HAP-1 (cell line): ENCODE measurements at regions not wholly inside any gene's neighbourhood (a gene's known extent, or its start where the extent isn't known, plus 50 kb on each side); places are given as distances from the start of the nearest gene placed in this dataset.

ENCODE experiments used
- DNase-seq, 2 experiments: peaks; one replicate each; pipeline ENCODE4 v3.0.0-alpha.2; 2016 to 2020; ENCODE audit warnings: low spot score in 2 of 2
- H3K27me3 ChIP-seq: fragments of 250-450 bp; sonication (Bioruptor Pico); 2 replicates; pipeline ENCODE4 v1.5.1; 2020; ENCODE audit warnings: low read depth, mild to moderate bottlenecking, moderate library complexity
- H3K36me3 ChIP-seq: fragments of 250-450 bp; sonication (Bioruptor Pico); replicated peaks from 2 replicates; pipeline ENCODE4 v1.5.1; 2020; ENCODE audit warnings: mild to moderate bottlenecking
- H3K4me1 ChIP-seq: fragments of 250-450 bp; sonication (Bioruptor Pico); 2 replicates; pipeline ENCODE4 v1.5.1; 2020; ENCODE audit warnings: mild to moderate bottlenecking
- H3K4me3 ChIP-seq: fragments of 250-450 bp; sonication (Bioruptor Pico); 2 replicates; pipeline ENCODE4 v1.5.1; 2020; ENCODE audit warnings: mild to moderate bottlenecking, moderate library complexity
- H3K9me3 ChIP-seq: fragments of 250-450 bp; sonication (Bioruptor Pico); 2 replicates; pipeline ENCODE4 v1.5.1; 2020; ENCODE audit warnings: mild to moderate bottlenecking, moderate library complexity
- in situ Hi-C: fragments of 300-500 bp; cut with MboI; formaldehyde crosslinking; loops from 3 replicates; pipeline ENCODE4 v1.14.3; 2020; ENCODE audit warnings: low sequenced_read_pairs, inconsistent platforms, mixed read lengths

- in situ Hi-C loops, result no loop called here
- DNase-seq, result no peak
These were observed 153.2 kb upstream of the NR2F2 start for GRCh38 chr15:96177279-96177678.

GRCh38 chr15:96180087-96180748 is 150.3 kb upstream of the NR2F2 start:
- no peaks in the 10 kb centered on the region for H3K36me3 ChIP-seq
- peaks cover 10% of the 10 kb centered on the region for H3K4me1 ChIP-seq
- H3K4me3 ChIP-seq, result no peak overlapping the region
- DNase-seq, result no peak
- no peaks in the 10 kb centered on the region for H3K27me3 ChIP-seq
- in situ Hi-C loops, result no loop called here
- H3K9me3 ChIP-seq, result no peaks in the 10 kb centered on the region

More at GRCh38 chr15:96177279-96177678, 153.2 kb upstream of the NR2F2 start:
- H3K9me3 ChIP-seq, result no peaks in the 10 kb centered on the region
- H3K36me3 ChIP-seq, result no peaks in the 10 kb centered on the region
- no peak overlapping the region for H3K4me3 ChIP-seq
- H3K27me3 ChIP-seq, result no peaks in the 10 kb centered on the region
- H3K4me1 ChIP-seq, result no peaks in the 10 kb centered on the region

DNA sequence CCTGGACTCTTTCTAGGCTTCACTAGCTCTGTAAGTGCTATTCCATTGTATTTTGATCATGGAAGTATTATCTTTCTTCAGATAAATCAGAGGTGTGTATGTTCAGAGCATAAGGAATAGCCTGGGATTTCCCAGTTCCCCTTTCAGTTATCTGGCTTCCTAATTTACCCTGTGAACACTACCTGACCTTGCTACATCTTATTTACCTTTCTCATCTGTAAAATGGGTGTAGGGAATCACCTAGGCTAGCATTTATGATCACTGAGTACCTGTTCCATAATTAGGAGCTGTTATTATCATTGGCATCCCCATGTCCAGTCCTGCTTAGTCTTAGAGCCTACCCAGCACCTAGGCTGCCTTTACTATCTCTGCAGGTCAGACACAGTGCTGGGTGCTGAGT is 149.3 kb upstream of the NR2F2 start:
- no peaks in the 10 kb centered on the region for H3K27me3 ChIP-seq
- H3K9me3 ChIP-seq, result no peaks in the 10 kb centered on the region
- in situ Hi-C loops, result no loop called here
- DNase-seq, result no peak
- H3K36me3 ChIP-seq, result no peaks in the 10 kb centered on the region
- H3K4me1 ChIP-seq, result peaks cover 10% of the 10 kb centered on the region
- no peak overlapping the region for H3K4me3 ChIP-seq

DNA sequence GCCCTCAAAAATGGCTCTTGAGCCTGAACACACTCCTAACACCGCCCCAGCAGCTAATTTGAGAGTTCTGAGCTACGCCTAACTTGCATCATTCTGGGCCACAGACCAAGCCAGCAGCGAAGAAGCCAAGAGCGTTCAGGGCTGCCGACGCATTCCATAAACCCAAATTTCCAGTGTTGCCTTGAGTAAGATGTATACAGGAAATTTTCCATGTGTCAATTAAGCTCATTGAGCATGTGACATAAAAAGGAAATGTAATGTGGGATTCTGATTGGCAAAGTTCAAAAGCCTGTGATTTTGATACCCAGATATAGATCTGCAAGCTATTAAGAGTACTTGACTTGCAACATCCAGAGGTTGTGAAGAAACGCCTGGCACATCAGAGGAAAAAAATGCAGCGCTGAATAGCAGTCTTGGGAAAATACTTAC is 148.6 kb upstream of the NR2F2 start:
- no peaks in the 10 kb centered on the region for H3K27me3 ChIP-seq
- DNase-seq, result no peak
- H3K4me3 ChIP-seq, result no peak overlapping the region
- in situ Hi-C loops, result no loop called here
- no peaks in the 10 kb centered on the region for H3K9me3 ChIP-seq
- peaks cover 10% of the 10 kb centered on the region for H3K4me1 ChIP-seq
- no peaks in the 10 kb centered on the region for H3K36me3 ChIP-seq

- in situ Hi-C loops, result no loop called here
- no peaks in the 10 kb centered on the region for H3K27me3 ChIP-seq
- DNase-seq, result no peak
- peaks cover 10% of the 10 kb centered on the region for H3K4me1 ChIP-seq
- no peaks in the 10 kb centered on the region for H3K36me3 ChIP-seq
- H3K4me3 ChIP-seq, result no peak overlapping the region
- H3K9me3 ChIP-seq, result no peaks in the 10 kb centered on the region
These were observed 147.6 kb upstream of the NR2F2 start for GRCh38 chr15:96182736-96183513.

- H3K9me3 ChIP-seq, result no peaks in the 10 kb centered on the region
- no peak overlapping the region for H3K4me3 ChIP-seq
- in situ Hi-C loops, result no loop called here
- peak; percentile 21 to 30 for DNase-seq
- peaks cover 10% of the 10 kb centered on the region for H3K4me1 ChIP-seq
- no peaks in the 10 kb centered on the region for H3K27me3 ChIP-seq
- no peaks in the 10 kb centered on the region for H3K36me3 ChIP-seq
These were observed 147.0 kb upstream of the NR2F2 start for GRCh38 chr15:96183514-96183850.

- no peaks in the 10 kb centered on the region for H3K36me3 ChIP-seq
- H3K9me3 ChIP-seq, result no peaks in the 10 kb centered on the region
- in situ Hi-C loops, result no loop called here
- no peak for DNase-seq
- H3K4me1 ChIP-seq, result peaks cover 10% of the 10 kb centered on the region
- no peaks in the 10 kb centered on the region for H3K27me3 ChIP-seq
- H3K4me3 ChIP-seq, result no peak overlapping the region
These were observed 146.6 kb upstream of the NR2F2 start for GRCh38 chr15:96183867-96184266.

- H3K4me1 ChIP-seq, result peaks cover 10% of the 10 kb centered on the region
- H3K4me3 ChIP-seq, result no peak overlapping the region
- no peaks in the 10 kb centered on the region for H3K36me3 ChIP-seq
- H3K9me3 ChIP-seq, result no peaks in the 10 kb centered on the region
- H3K27me3 ChIP-seq, result no peaks in the 10 kb centered on the region
- no peak for DNase-seq
- in situ Hi-C loops, result no loop called here
These were observed 146.2 kb upstream of the NR2F2 start for GRCh38 chr15:96184297-96184696.

GRCh38 chr15:96186105-96186504 is 144.4 kb upstream of the NR2F2 start:
- Histone ChIP-seq H3K27me3 (no peaks in the 10 kb centered on the region), H3K36me3 (no peaks in the 10 kb centered on the region), H3K9me3 (no peaks in the 10 kb centered on the region), H3K4me1 (peaks cover 10% of the 10 kb centered on the region), H3K4me3 (no peak overlapping the region)
- in situ Hi-C loops, result no loop called here
- DNase-seq, result no peak

- in situ Hi-C loops, result no loop called here
- no peak overlapping the region for H3K4me3 ChIP-seq
- no peaks in the 10 kb centered on the region for H3K36me3 ChIP-seq
- H3K27me3 ChIP-seq, result no peaks in the 10 kb centered on the region
- no peaks in the 10 kb centered on the region for H3K9me3 ChIP-seq
- no peak for DNase-seq
- peaks cover 10% of the 10 kb centered on the region for H3K4me1 ChIP-seq
These were observed 142.9 kb upstream of the NR2F2 start for GRCh38 chr15:96187341-96188305.

DNA sequence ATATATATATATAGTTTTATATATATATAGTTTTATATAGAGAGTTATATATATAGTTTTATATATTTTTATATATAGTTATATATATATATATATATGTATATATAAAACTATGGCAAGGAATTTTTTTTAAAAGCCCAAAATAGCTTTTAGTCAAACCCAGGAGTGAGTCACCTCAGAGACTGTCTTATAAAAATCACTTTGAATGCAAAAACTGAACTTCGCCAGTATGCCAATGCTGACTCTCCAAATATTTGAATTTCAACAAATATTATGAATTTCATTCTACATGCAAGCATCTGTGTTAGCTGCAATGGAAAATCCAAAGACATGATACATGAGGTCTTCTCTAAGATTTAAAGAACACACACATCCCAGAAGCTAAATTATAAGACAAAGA is 132.8 kb upstream of the NR2F2 start:
- H3K9me3 ChIP-seq, result no peaks in the 10 kb centered on the region
- H3K27me3 ChIP-seq, result no peaks in the 10 kb centered on the region
- no peaks in the 10 kb centered on the region for H3K36me3 ChIP-seq
- H3K4me1 ChIP-seq, result peaks cover 3% of the 10 kb centered on the region
- in situ Hi-C loops, result no loop called here
- DNase-seq, result no peak
- H3K4me3 ChIP-seq, result no peak overlapping the region

- no peak for DNase-seq
- peaks cover 3% of the 10 kb centered on the region for H3K4me1 ChIP-seq
- H3K9me3 ChIP-seq, result no peaks in the 10 kb centered on the region
- H3K27me3 ChIP-seq, result no peaks in the 10 kb centered on the region
- in situ Hi-C loops, result no loop called here
- H3K36me3 ChIP-seq, result no peaks in the 10 kb centered on the region
- no peak overlapping the region for H3K4me3 ChIP-seq
These were observed 131.4 kb upstream of the NR2F2 start for GRCh38 chr15:96199111-96199510.

DNA sequence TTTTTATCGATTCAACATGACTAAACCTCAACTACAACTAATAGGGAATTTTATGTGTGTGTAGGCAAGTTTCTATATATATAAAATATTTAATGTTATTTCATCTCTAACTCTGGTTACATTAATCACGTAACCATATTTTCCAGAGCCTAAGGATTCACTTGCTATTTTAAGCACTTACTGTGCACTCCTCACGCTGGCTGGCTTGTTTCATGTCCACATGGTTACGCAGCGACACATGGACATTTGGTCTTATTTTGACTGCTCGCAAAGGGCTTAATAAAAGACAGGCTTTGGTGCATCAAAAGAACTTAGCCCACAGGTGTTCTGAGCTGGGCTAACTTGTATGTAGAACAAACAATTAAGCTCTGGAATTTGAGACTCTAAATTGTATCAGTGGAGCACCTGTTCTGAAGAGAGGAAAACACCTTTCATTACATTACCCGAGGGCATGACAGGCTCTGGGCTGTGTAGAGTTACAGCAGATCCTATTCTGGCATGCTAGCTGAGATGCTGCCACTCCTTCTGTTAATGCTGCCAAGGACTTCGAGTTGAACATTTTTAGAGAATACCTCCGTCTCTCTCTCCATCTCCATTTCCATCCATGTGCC is 130.0 kb upstream of the NR2F2 start:
- Histone ChIP-seq H3K4me3 (no peak overlapping the region), H3K27me3 (no peaks in the 10 kb centered on the region), H3K36me3 (no peaks in the 10 kb centered on the region), H3K9me3 (no peaks in the 10 kb centered on the region; the same call in 1 of the 2 replicates), H3K4me1 (peaks cover 3% of the 10 kb centered on the region)
- in situ Hi-C loops, result no loop called here
- no peak for DNase-seq
